Kidney epithelial cell (primary cell): ENCODE measurements at regions not wholly inside any gene's neighbourhood (a gene's known extent, or its start where the extent isn't known, plus 50 kb on each side); places are given as distances from the start of the nearest gene placed in this dataset.

ENCODE experiments used
- DNase-seq: peaks from one replicate; pipeline ENCODE4 v3.0.0-alpha.2; 2010; ENCODE audit warnings: low read depth
- H3K27me3 ChIP-seq: 2 replicates; pipeline ENCODE4 v1.6.0; 2011; ENCODE audit warnings: low read length; ENCODE audit not compliant: control insufficient read depth, insufficient read depth
- H3K36me3 ChIP-seq: 2 replicates; pipeline ENCODE4 v1.5.1; 2011; ENCODE audit warnings: low read length; ENCODE audit not compliant: control insufficient read depth, insufficient read depth
- H3K4me3 ChIP-seq: 2 replicates; pipeline ENCODE4 v1.5.1; 2011; ENCODE audit warnings: low read depth, mild to moderate bottlenecking, control low read depth, low read length
- CTCF ChIP-seq: IDR thresholded peaks from 2 replicates; pipeline ENCODE4 v1.5.1; 2011; ENCODE audit warnings: mild to moderate bottlenecking, moderate library complexity, low read length, control low read depth, inconsistent platforms; ENCODE audit not compliant: insufficient read depth, poor library complexity, severe bottlenecking

- H3K36me3 ChIP-seq, result no peaks in the 10 kb centered on the region
- H3K27me3 ChIP-seq, result no peaks in the 10 kb centered on the region
- H3K4me3 ChIP-seq, result no peak overlapping the region
- TF ChIP-seq CTCF, result no peak
- no peak for DNase-seq
Observed at GRCh38 chr16:76755496-76755895, 435.5 kb upstream of the MON1B start.

DNA sequence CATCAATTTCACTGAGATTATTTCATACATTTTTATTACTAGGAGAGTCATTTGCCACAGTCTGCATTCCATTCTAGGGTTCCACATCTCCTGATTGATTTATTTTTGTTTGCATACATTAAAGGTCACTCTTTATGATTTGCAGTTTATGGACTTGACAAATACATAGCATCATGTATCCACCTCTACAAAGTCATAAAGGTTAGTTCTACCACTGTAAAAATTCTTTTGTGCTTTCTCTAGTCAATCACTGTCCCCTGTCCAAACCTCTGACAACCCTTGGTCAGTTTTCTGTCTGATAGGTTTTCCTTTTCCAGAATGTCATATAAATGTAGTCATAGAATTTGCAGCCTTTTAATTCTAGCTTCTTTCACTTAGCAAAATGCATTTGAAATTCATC lies 434.6 kb upstream of the MON1B start:
- Histone ChIP-seq H3K4me3 (no peak overlapping the region), H3K27me3 (no peaks in the 10 kb centered on the region), H3K36me3 (no peaks in the 10 kb centered on the region)
- DNase-seq, result no peak
- TF ChIP-seq CTCF, result no peak

GRCh38 chr16:76756951-76757350 lies 434.0 kb upstream of the MON1B start:
- no peak for TF ChIP-seq CTCF
- H3K4me3 ChIP-seq, result no peak overlapping the region
- DNase-seq, result no peak
- H3K27me3 ChIP-seq, result no peaks in the 10 kb centered on the region
- no peaks in the 10 kb centered on the region for H3K36me3 ChIP-seq

DNA sequence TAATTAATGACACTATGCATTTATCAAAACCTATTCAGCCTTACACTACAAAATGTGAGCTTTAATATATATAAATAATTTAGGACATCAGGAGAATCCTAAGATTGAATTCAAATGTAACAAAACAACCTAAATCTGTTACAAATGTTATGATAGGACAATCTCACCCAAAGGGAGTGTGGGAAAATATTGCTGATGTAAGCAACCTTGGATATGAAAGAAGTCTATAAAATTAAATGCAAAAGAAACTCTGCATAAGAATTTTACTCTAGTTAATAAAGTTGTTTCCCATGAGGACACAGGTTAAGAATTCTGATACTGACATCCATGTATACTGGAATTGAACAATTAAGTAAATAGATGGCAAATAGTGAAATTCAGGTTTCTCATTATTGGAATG lies 424.5 kb upstream of the MON1B start:
- DNase-seq, result no peak
- TF ChIP-seq CTCF, result no peak

GRCh38 chr16:76768316-76768715 lies 422.7 kb upstream of the MON1B start:
- DNase-seq, result no peak
- no peak for TF ChIP-seq CTCF
- H3K36me3 ChIP-seq, result no peaks in the 10 kb centered on the region
- no peaks in the 10 kb centered on the region for H3K27me3 ChIP-seq
- H3K4me3 ChIP-seq, result no peak overlapping the region

More for the DNA sequence above, 424.5 kb upstream of the MON1B start:
- no peaks in the 10 kb centered on the region for H3K36me3 ChIP-seq
- H3K27me3 ChIP-seq, result no peaks in the 10 kb centered on the region
- no peak overlapping the region for H3K4me3 ChIP-seq

- no peak for TF ChIP-seq CTCF
- no peaks in the 10 kb centered on the region for H3K27me3 ChIP-seq
- H3K36me3 ChIP-seq, result no peaks in the 10 kb centered on the region
- no peak overlapping the region for H3K4me3 ChIP-seq
- no peak for DNase-seq
Observed at GRCh38 chr16:76768948-76769347, 422.0 kb upstream of the MON1B start.
